ENCODE measurements at regions not wholly inside any gene's neighbourhood (a gene's known extent, or its start where the extent isn't known, plus 50 kb on each side); places are given as distances from the start of the nearest gene placed in this dataset.

DNA sequence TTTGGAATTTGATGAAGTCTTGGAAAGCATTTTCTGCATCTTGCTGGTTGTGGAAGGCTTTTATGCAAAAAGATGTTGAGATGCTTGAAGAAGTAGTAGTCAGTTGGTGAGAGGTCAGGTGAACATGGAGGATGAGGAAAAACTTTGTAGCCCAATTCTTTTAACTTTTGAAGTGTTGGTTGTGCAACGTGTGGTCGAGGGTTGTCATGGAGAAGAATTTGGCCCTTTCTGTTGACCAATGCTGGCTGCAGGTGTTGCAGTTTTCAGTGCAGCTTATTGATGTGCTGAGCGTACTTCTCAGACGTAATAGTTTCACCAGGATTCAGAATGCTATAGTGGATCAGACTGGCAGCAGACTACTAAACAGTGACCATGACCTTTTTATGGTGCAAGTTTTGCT, 508.4 kb upstream of the MAP2 start:
- no peaks in the 10 kb centered on the region for H3K27me3 Mint-ChIP-seq (ENCODE audit: low read depth)
- H3K4me1 ChIP-seq (ENCODE audit: insufficient read depth, low read length) = no peaks in the 10 kb centered on the region
- H3K9ac ChIP-seq (ENCODE audit: extremely low read depth, insufficient read length, low read length) = no peak overlapping the region
- no peak overlapping the region for H4K8ac ChIP-seq (replicated peaks; ENCODE audit: insufficient read length, low read depth, low read length)
- H2BK15ac ChIP-seq (ENCODE audit: low read depth, low read length) = no peak overlapping the region
- H3K4me3 Mint-ChIP-seq = no peak overlapping the region
- no peaks in the 10 kb centered on the region for H3K79me1 ChIP-seq (ENCODE audit: insufficient read depth, low read depth, low read length, poor library complexity, severe bottlenecking)
- no peak overlapping the region for H2BK5ac ChIP-seq (ENCODE audit: insufficient read length, low read length)
- no peaks in the 10 kb centered on the region for H3K9me3 ChIP-seq (ENCODE audit: control insufficient read depth, low read depth, low read length)
- peaks cover 0 to 4% (median under 1%) of the 10 kb centered on the region in 3 experiments; a peak in 3 of 7 replicates for H3K36me3 Mint-ChIP-seq (ENCODE audit: insufficient read depth in 1 of 3, low read depth in 3 of 3)
- H2BK20ac ChIP-seq (ENCODE audit: low read depth, low read length, poor library complexity, severe bottlenecking) = no peak overlapping the region
- no peak overlapping the region for H3T11ph ChIP-seq (ENCODE audit: low read length)
- H3K4ac ChIP-seq (ENCODE audit: low read depth, low read length) = no peak overlapping the region
- no peak overlapping the region for H4K5ac ChIP-seq (ENCODE audit: insufficient read length, low read depth, low read length)
- WGBS (ENCODE audit: extremely low coverage, insufficient read length, low lambda C conversion rate) = no CpG with 5 or more reads among the region's 4 CpGs
- no peak for DNase-seq
- H2BK12ac ChIP-seq (ENCODE audit: insufficient read length, low read depth, low read length) = no peak overlapping the region
- H3K56ac ChIP-seq (ENCODE audit: insufficient read length, low read depth, low read length) = no peak overlapping the region
- H4K20me1 ChIP-seq (ENCODE audit: control insufficient read depth, insufficient read depth, insufficient read length) = no peaks in the 10 kb centered on the region
- H2AFZ ChIP-seq (ENCODE audit: low read length) = no peak overlapping the region
- H2AK5ac ChIP-seq (ENCODE audit: insufficient read length, low read length) = no peak overlapping the region
- no peaks in the 10 kb centered on the region for H3K23me2 ChIP-seq (ENCODE audit: insufficient read length, low read depth, low read length, poor library complexity, severe bottlenecking)
- no peaks in the 10 kb centered on the region for H3K27me3 ChIP-seq (ENCODE audit: insufficient read depth, low read length)
- H3K27ac Mint-ChIP-seq = no peak overlapping the region
- H3K18ac ChIP-seq (ENCODE audit: insufficient read length, low read depth, low read length) = no peak overlapping the region
- H3K9me3 Mint-ChIP-seq = peaks cover 8 to 10% of the 10 kb centered on the region in 2 experiments; a peak in 4 of 5 replicates
- no peak overlapping the region for H2BK120ac ChIP-seq (ENCODE audit: low read depth, low read length, poor library complexity, severe bottlenecking)
- no peak overlapping the region for H3K14ac ChIP-seq (ENCODE audit: insufficient read depth, low read length)
- no peaks in the 10 kb centered on the region for H3K79me2 ChIP-seq (ENCODE audit: insufficient read depth, low read length)
- H3K27ac ChIP-seq (ENCODE audit: insufficient read length, low read depth, low read length) = no peak overlapping the region
- TF ChIP-seq, protein P1, sequence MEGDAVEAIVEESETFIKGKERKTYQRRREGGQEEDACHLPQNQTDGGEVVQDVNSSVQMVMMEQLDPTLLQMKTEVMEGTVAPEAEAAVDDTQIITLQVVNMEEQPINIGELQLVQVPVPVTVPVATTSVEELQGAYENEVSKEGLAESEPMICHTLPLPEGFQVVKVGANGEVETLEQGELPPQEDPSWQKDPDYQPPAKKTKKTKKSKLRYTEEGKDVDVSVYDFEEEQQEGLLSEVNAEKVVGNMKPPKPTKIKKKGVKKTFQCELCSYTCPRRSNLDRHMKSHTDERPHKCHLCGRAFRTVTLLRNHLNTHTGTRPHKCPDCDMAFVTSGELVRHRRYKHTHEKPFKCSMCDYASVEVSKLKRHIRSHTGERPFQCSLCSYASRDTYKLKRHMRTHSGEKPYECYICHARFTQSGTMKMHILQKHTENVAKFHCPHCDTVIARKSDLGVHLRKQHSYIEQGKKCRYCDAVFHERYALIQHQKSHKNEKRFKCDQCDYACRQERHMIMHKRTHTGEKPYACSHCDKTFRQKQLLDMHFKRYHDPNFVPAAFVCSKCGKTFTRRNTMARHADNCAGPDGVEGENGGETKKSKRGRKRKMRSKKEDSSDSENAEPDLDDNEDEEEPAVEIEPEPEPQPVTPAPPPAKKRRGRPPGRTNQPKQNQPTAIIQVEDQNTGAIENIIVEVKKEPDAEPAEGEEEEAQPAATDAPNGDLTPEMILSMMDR (conservative IDR thresholded peaks at IDR 0.05) = no peak
- H3K23ac ChIP-seq (ENCODE audit: insufficient read length, low read depth, low read length) = no peak overlapping the region
- peaks cover 0 to 7% of the 10 kb centered on the region in 2 experiments; a peak in 2 of 4 replicates for H3K4me1 Mint-ChIP-seq
- no peak overlapping the region for H3K4me2 ChIP-seq (ENCODE audit: insufficient read depth, insufficient read length, low read length)
- H4K91ac ChIP-seq (ENCODE audit: insufficient read length, low read depth, low read length) = no peak overlapping the region

Measured in H9 (cell line).